H9 (cell line): ENCODE measurements at regions not wholly inside any gene's neighbourhood (a gene's known extent, or its start where the extent isn't known, plus 50 kb on each side); places are given as distances from the start of the nearest gene placed in this dataset.
"Not testable (repeated sequence)": the region's sequence is repeated elsewhere in the genome, so short reads cannot be mapped to it uniquely, and the experiment has no call there.

Experiments
- DNase-seq: peaks from one replicate; pipeline ENCODE4 v3.0.0-alpha.2; 2017
- H2AFZ ChIP-seq: one replicate; pipeline ENCODE4 v1.6.1; 2013; ENCODE audit warnings: mild to moderate bottlenecking, low read length, control low read depth, moderate library complexity
- H2AK5ac ChIP-seq: 2 replicates; pipeline ENCODE4 v1.6.1; 2013; ENCODE audit warnings: low read length, control low read depth, mixed read lengths; ENCODE audit not compliant: insufficient read length
- H2BK120ac ChIP-seq: one replicate; pipeline ENCODE4 v1.6.1; 2013; ENCODE audit warnings: low read depth, mild to moderate bottlenecking, low read length, control low read depth, inconsistent platforms; ENCODE audit not compliant: poor library complexity, severe bottlenecking
- H2BK12ac ChIP-seq: 2 replicates; pipeline ENCODE4 v1.6.1; 2013; ENCODE audit warnings: low read length, control low read depth, mixed read lengths, low read depth; ENCODE audit not compliant: insufficient read length
- H2BK15ac ChIP-seq: 2 replicates; pipeline ENCODE4 v1.6.1; 2013; ENCODE audit warnings: low read depth, low read length, control low read depth
- H2BK20ac ChIP-seq: one replicate; pipeline ENCODE4 v1.6.1; 2013; ENCODE audit warnings: low read depth, mild to moderate bottlenecking, low read length, control low read depth, inconsistent platforms; ENCODE audit not compliant: poor library complexity, severe bottlenecking
- H2BK5ac ChIP-seq: 2 replicates; pipeline ENCODE4 v1.6.1; 2013; ENCODE audit warnings: low read length, control low read depth, mixed read lengths; ENCODE audit not compliant: insufficient read length
- H3K14ac ChIP-seq: 2 replicates; pipeline ENCODE4 v1.6.1; 2013; ENCODE audit warnings: low read length, control low read depth; ENCODE audit not compliant: insufficient read depth
- H3K18ac ChIP-seq: 2 replicates; pipeline ENCODE4 v1.6.1; 2013; ENCODE audit warnings: low read depth, mild to moderate bottlenecking, mixed read lengths, low read length, control low read depth; ENCODE audit not compliant: insufficient read length
- H3K23ac ChIP-seq: 2 replicates; pipeline ENCODE4 v1.6.1; 2013; ENCODE audit warnings: low read length, control low read depth, mixed read lengths, low read depth; ENCODE audit not compliant: insufficient read length
- H3K23me2 ChIP-seq: 2 replicates; pipeline ENCODE4 v1.6.1; 2013; ENCODE audit warnings: low read depth, mild to moderate bottlenecking, mixed read lengths, low read length, control low read depth; ENCODE audit not compliant: insufficient read length, poor library complexity, severe bottlenecking
- H3K27ac ChIP-seq: 2 replicates; pipeline ENCODE4 v1.5.1; 2013; ENCODE audit warnings: low read length, control low read depth, mixed read lengths, low read depth; ENCODE audit not compliant: insufficient read length
- H3K27me3 ChIP-seq: 2 replicates; pipeline ENCODE4 v1.6.1; 2013; ENCODE audit warnings: low read length, control low read depth, inconsistent platforms; ENCODE audit not compliant: insufficient read depth
- H3K4ac ChIP-seq: 2 replicates; pipeline ENCODE4 v1.6.1; 2013; ENCODE audit warnings: low read depth, mild to moderate bottlenecking, control low read depth, inconsistent platforms, low read length, moderate library complexity
- H3K4me1 ChIP-seq: 2 replicates; pipeline ENCODE4 v1.6.1; 2013; ENCODE audit warnings: low read length, control low read depth, inconsistent platforms; ENCODE audit not compliant: insufficient read depth
- H3K4me2 ChIP-seq: 2 replicates; pipeline ENCODE4 v1.6.1; 2013; ENCODE audit warnings: low read length, control low read depth, mixed read lengths; ENCODE audit not compliant: insufficient read length, insufficient read depth
- H3K56ac ChIP-seq: 2 replicates; pipeline ENCODE4 v1.6.1; 2013; ENCODE audit warnings: low read depth, mild to moderate bottlenecking, mixed read lengths, low read length, control low read depth; ENCODE audit not compliant: insufficient read length
- H3K79me1 ChIP-seq: 2 replicates; pipeline ENCODE4 v1.6.1; 2013; ENCODE audit warnings: low read depth, mild to moderate bottlenecking, moderate library complexity, low read length, control low read depth, inconsistent platforms; ENCODE audit not compliant: insufficient read depth, poor library complexity, severe bottlenecking
- H3K79me2 ChIP-seq: 2 replicates; pipeline ENCODE4 v1.6.1; 2013; ENCODE audit warnings: low read length, control low read depth, inconsistent platforms; ENCODE audit not compliant: insufficient read depth
- H3K9ac ChIP-seq: 2 replicates; pipeline ENCODE4 v1.6.1; 2013; ENCODE audit warnings: low read length, control low read depth, mixed read lengths; ENCODE audit not compliant: insufficient read length; ENCODE audit errors: extremely low read depth
- H3K9me3 ChIP-seq: one replicate; pipeline ENCODE4 v1.6.1; 2013; ENCODE audit warnings: low read depth, low read length, inconsistent platforms; ENCODE audit not compliant: control insufficient read depth
- H3T11ph ChIP-seq: one replicate; pipeline ENCODE4 v1.6.1; 2013; ENCODE audit warnings: mild to moderate bottlenecking, low read length, control low read depth, inconsistent platforms
- H4K20me1 ChIP-seq: one replicate; pipeline ENCODE4 v1.6.1; 2013; ENCODE audit not compliant: control insufficient read depth, insufficient read length, insufficient read depth
- H4K5ac ChIP-seq: 2 replicates; pipeline ENCODE4 v1.6.1; 2013; ENCODE audit warnings: low read depth, mild to moderate bottlenecking, mixed read lengths, low read length, control low read depth; ENCODE audit not compliant: insufficient read length
- H4K8ac ChIP-seq: replicated peaks from 2 replicates; pipeline ENCODE4 v1.6.1; 2013; ENCODE audit warnings: low read length, control low read depth, mixed read lengths, low read depth; ENCODE audit not compliant: insufficient read length
- H4K91ac ChIP-seq: 2 replicates; pipeline ENCODE4 v1.6.1; 2013; ENCODE audit warnings: low read depth, mild to moderate bottlenecking, moderate library complexity, mixed read lengths, low read length, control low read depth; ENCODE audit not compliant: insufficient read length
- H3K27ac Mint-ChIP-seq, 3 experiments: 2 replicates in 2 of 3; 3 replicates in 1 of 3; pipeline ENCODE4 v1.8.0; 2020 to 2021; ENCODE audit warnings: mixed read lengths in 3 of 3, mild to moderate bottlenecking in 1 of 3, moderate library complexity in 1 of 3
- H3K27me3 Mint-ChIP-seq: 2 replicates; pipeline ENCODE4 v1.8.0; 2021; ENCODE audit warnings: low read depth, mild to moderate bottlenecking, moderate library complexity, mixed read lengths
- H3K36me3 Mint-ChIP-seq, 3 experiments: 2 replicates in 2 of 3; 3 replicates in 1 of 3; pipeline ENCODE4 v1.8.0; 2020 to 2021; ENCODE audit warnings: low read depth in 3 of 3, mixed read lengths in 3 of 3; ENCODE audit not compliant: insufficient read depth in 1 of 3
- H3K4me1 Mint-ChIP-seq, 2 experiments: 2 replicates each; pipeline ENCODE4 v1.8.0; 2020; ENCODE audit warnings: mixed read lengths in 2 of 2
- H3K4me3 Mint-ChIP-seq, 2 experiments: 2 replicates in 1 of 2; 3 replicates in 1 of 2; pipeline ENCODE4 v1.8.0; 2020 to 2021; ENCODE audit warnings: mild to moderate bottlenecking in 2 of 2, mixed read lengths in 2 of 2, moderate library complexity in 1 of 2
- H3K9me3 Mint-ChIP-seq, 2 experiments: 2 replicates in 1 of 2; 3 replicates in 1 of 2; pipeline ENCODE4 v1.8.0; 2020; ENCODE audit warnings: mild to moderate bottlenecking in 2 of 2, mixed read lengths in 2 of 2, moderate library complexity in 1 of 2
- WGBS: extraction: QIAGEN DNeasy Blood & Tissue Kit; methylation state at CpG from one replicate; pipeline ENCODE4 v1.1.7; 2013; ENCODE audit warnings: missing lambda C conversion rate, low lambda C conversion rate, mixed read lengths; ENCODE audit not compliant: insufficient read length; ENCODE audit errors: extremely low coverage; 5-methylcytosine and 5-hydroxymethylcytosine counted together

DNA sequence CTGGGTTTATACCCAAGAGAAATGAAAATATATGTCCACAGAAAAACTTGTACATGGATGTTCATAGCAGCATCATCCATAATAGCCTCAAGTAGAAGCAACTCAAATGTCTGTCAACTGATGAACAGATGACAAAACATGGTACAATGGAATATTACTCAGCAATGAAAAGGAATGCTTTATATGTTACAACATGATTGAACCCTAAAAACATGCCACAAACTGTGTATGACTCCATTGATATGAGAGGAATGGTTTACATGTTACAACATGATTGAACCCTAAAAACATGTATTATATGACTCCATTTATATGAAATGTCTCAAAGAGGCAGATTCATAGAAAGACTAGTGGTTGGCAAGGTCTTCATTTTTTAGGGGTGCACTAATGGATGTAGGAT is 104.8 kb downstream of the LAT start:
- H2BK15ac ChIP-seq, H2BK12ac ChIP-seq, H2BK5ac ChIP-seq, DNase-seq, H3K23me2 ChIP-seq, H3K23ac ChIP-seq, H2BK20ac ChIP-seq, H3T11ph ChIP-seq, H3K4me3 Mint-ChIP-seq, H3K18ac ChIP-seq, H3K27me3 ChIP-seq, H3K27ac Mint-ChIP-seq, H4K5ac ChIP-seq, H4K20me1 ChIP-seq, H3K14ac ChIP-seq, H4K91ac ChIP-seq, H3K9ac ChIP-seq, H3K4me1 Mint-ChIP-seq, H3K79me2 ChIP-seq, H2AFZ ChIP-seq, H2AK5ac ChIP-seq, H4K8ac ChIP-seq, H3K36me3 Mint-ChIP-seq, H3K27ac ChIP-seq, H3K56ac ChIP-seq, H3K79me1 ChIP-seq, H3K9me3 Mint-ChIP-seq, H3K4me1 ChIP-seq, H3K9me3 ChIP-seq, H2BK120ac ChIP-seq, H3K4ac ChIP-seq, H3K4me2 ChIP-seq: not testable (repeated sequence)
- peaks cover 12% of the 10 kb centered on the region for H3K27me3 Mint-ChIP-seq

DNA sequence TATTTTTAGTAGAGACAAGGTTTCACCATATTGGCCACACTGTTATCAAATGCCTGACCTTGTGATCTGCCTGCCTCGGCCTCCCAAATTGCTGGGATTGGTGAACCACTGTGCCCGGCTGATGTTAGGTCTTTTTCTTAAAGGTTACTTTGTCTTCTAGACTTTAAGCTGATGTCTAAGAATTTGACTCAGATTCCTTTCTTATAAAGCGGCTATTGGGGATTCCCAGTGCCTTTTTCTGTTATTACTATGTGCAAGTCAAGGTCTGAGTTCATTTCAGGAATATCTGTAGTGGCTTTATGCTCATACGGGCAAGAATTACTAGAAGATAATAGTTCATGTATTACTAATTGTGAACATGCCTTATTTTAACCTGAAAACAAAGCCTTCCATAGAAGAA is 102.8 kb downstream of the LAT start:
- not testable (repeated sequence) for H3K79me2 ChIP-seq, H3K27me3 ChIP-seq, H3K4me1 Mint-ChIP-seq, H2BK20ac ChIP-seq, H3K23me2 ChIP-seq, H3K4me2 ChIP-seq, H4K20me1 ChIP-seq, H3K18ac ChIP-seq, H2AFZ ChIP-seq, DNase-seq, H3K27ac Mint-ChIP-seq, H3K9me3 ChIP-seq, H4K91ac ChIP-seq, H4K8ac ChIP-seq, H3K4ac ChIP-seq, H2BK15ac ChIP-seq, H2AK5ac ChIP-seq, H3K4me3 Mint-ChIP-seq, H2BK12ac ChIP-seq, H3K79me1 ChIP-seq, H2BK5ac ChIP-seq, H3K36me3 Mint-ChIP-seq, H3K9ac ChIP-seq, H3K14ac ChIP-seq, H3K23ac ChIP-seq, H3K27ac ChIP-seq, H4K5ac ChIP-seq, H3K9me3 Mint-ChIP-seq, H3K4me1 ChIP-seq, H3T11ph ChIP-seq, H2BK120ac ChIP-seq, H3K56ac ChIP-seq
- no CpG with 5 or more reads among the region's 4 CpGs for WGBS
- H3K27me3 Mint-ChIP-seq = peaks cover 22% of the 10 kb centered on the region
